ENCODE measurements at regions not wholly inside any gene's neighbourhood (a gene's known extent, or its start where the extent isn't known, plus 50 kb on each side); places are given as distances from the start of the nearest gene placed in this dataset.

- POLR2A ChIA-PET: no interaction called here
- no peak overlapping the region for H3K4me3 ChIP-seq (ENCODE audit: low read depth, low read length)
- CTCF ChIA-PET: no interaction called here
- H3K4me1 ChIP-seq (ENCODE audit: control insufficient read depth, insufficient read depth, low read length): no peaks in the 10 kb centered on the region
- H3K36me3 ChIP-seq (ENCODE audit: control insufficient read depth in 2 of 2, insufficient read depth in 1 of 2, low read length in 2 of 2): no peaks in the 10 kb centered on the region
- no peaks in the 10 kb centered on the region for H3K9me3 ChIP-seq (ENCODE audit: control insufficient read depth, insufficient read depth, low read depth, low read length)
- H3K27ac ChIP-seq (ENCODE audit: extremely low read depth, low read depth, low read length): no peak overlapping the region
- no peak for TF ChIP-seq ZFP3 (tag by site-specific recombination; IDR thresholded peaks at IDR 0.05; ENCODE audit: low read depth)
- TF ChIP-seq ZNF785 (tag by site-specific recombination; IDR thresholded peaks at IDR 0.05): no peak
- TF ChIP-seq REST (tag by site-specific recombination; IDR thresholded peaks at IDR 0.05): no peak
- TF ChIP-seq PRDM1 (tag by site-specific recombination; IDR thresholded peaks at IDR 0.05): no peak
Observed at GRCh38 chr22:47929646-47930185, 1167.3 kb downstream of the TBC1D22A start.

GRCh38 chr22:47929073-47929472, 1166.6 kb downstream of the TBC1D22A start:
- TF ChIP-seq ZNF391 (tag by site-specific recombination; IDR thresholded peaks at IDR 0.05; ENCODE audit: borderline replicate concordance, low read depth) (no peak), ZBTB26 (tag by site-specific recombination; optimal IDR thresholded peaks at IDR 0.05) (no peak), ZNF350 (tag by site-specific recombination; IDR thresholded peaks at IDR 0.05) (no peak), ZSCAN4 (tag by site-specific recombination; IDR thresholded peaks at IDR 0.05) (no peak), ZSCAN16 (tag by site-specific recombination; IDR thresholded peaks at IDR 0.05) (no peak), ZBTB49 (tag by site-specific recombination; IDR thresholded peaks at IDR 0.05; ENCODE audit: low read depth) (no peak), ZNF404 (tag by site-specific recombination; IDR thresholded peaks at IDR 0.05) (no peak), HOXA7 (CRISPR knock-in tag; IDR thresholded peaks at IDR 0.05; ENCODE audit: borderline replicate concordance) (no peak), SP7 (tag by site-specific recombination; IDR thresholded peaks at IDR 0.05) (no peak), ZNF529 (tag by site-specific recombination; IDR thresholded peaks at IDR 0.05; ENCODE audit: insufficient replicate concordance) (no peak), ZNF398 (tag by site-specific recombination; IDR thresholded peaks at IDR 0.05) (no peak)
- ChIA-PET CTCF (no interaction called here), POLR2A (no interaction called here)
- no peaks in the 10 kb centered on the region for H3K4me1 ChIP-seq (ENCODE audit: control insufficient read depth, insufficient read depth, low read length)
- H3K9me3 ChIP-seq (ENCODE audit: control insufficient read depth, insufficient read depth, low read depth, low read length): no peaks in the 10 kb centered on the region
- no peak overlapping the region for H3K27ac ChIP-seq (ENCODE audit: extremely low read depth, low read depth, low read length)
- no peaks in the 10 kb centered on the region for H3K36me3 ChIP-seq (ENCODE audit: control insufficient read depth in 2 of 2, insufficient read depth in 1 of 2, low read length in 2 of 2)
- no peak overlapping the region for H3K4me3 ChIP-seq (ENCODE audit: low read depth, low read length)
